ENCODE measurements at regions not wholly inside any gene's neighbourhood (a gene's known extent, or its start where the extent isn't known, plus 50 kb on each side); places are given as distances from the start of the nearest gene placed in this dataset.

DNA sequence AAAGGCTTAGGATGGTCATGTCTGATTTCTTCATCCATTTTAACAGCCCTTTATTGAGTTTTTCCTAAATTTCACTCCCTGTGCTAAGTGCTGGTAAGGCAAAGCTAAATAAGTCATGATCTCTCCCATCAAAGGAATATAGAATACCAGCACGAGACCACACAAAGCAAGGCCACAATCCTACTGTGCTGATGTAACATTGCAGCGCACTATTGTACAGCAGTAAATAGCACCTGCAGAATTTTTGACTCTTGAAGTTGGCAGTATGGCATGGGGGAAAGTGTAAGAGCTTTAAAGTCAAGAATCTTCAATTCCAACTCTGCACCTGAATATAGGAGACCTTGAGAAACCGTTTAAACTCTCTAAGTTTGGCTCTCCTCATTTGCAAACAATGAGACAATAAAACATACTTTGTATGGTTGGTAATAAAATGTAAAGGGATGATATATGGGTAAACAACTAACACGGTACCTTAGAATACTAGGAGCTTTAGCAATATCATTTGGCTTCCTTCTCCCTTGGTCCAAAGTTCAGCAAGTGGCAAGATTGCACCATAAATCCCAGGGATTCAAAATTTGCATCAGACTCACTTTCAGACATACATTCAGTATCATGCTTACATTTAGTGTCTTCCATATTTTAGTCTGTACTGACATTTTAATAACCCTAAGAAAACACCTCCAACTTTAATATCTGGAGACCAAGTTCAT, 132.9 kb upstream of the PRDX6 start:
- TF ChIP-seq, protein P1, sequence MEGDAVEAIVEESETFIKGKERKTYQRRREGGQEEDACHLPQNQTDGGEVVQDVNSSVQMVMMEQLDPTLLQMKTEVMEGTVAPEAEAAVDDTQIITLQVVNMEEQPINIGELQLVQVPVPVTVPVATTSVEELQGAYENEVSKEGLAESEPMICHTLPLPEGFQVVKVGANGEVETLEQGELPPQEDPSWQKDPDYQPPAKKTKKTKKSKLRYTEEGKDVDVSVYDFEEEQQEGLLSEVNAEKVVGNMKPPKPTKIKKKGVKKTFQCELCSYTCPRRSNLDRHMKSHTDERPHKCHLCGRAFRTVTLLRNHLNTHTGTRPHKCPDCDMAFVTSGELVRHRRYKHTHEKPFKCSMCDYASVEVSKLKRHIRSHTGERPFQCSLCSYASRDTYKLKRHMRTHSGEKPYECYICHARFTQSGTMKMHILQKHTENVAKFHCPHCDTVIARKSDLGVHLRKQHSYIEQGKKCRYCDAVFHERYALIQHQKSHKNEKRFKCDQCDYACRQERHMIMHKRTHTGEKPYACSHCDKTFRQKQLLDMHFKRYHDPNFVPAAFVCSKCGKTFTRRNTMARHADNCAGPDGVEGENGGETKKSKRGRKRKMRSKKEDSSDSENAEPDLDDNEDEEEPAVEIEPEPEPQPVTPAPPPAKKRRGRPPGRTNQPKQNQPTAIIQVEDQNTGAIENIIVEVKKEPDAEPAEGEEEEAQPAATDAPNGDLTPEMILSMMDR (conservative IDR thresholded peaks at IDR 0.05 in 1 of 2, IDR thresholded peaks at IDR 0.05 in 1 of 2; ENCODE audit: low read depth in 1 of 2, low read length in 2 of 2), result no peak
- no peak for TF ChIP-seq EZH2 (IDR thresholded peaks at IDR 0.05; ENCODE audit: low read length, missing control alignments)

All from fibroblast of lung (primary cell).